Neural progenitor cell (in vitro differentiated cells): ENCODE measurements at regions not wholly inside any gene's neighbourhood (a gene's known extent, or its start where the extent isn't known, plus 50 kb on each side); places are given as distances from the start of the nearest gene placed in this dataset.

ENCODE experiments used
- EZH2 ChIP-seq: fragments of 200-600 bp; sonication (generic); IDR thresholded peaks from 2 replicates; pipeline ENCODE4 v1.6.1; 2017; ENCODE audit warnings: antibody characterized with exemption, mild to moderate bottlenecking, moderate library complexity
- EZH2phosphoT487 ChIP-seq: fragments of 200-600 bp; sonication (generic); IDR thresholded peaks from 2 replicates; pipeline ENCODE4 v1.6.1; 2017; ENCODE audit warnings: antibody characterized with exemption
- TF ChIP-seq, protein P1 (sequence below): fragments of 200-600 bp; sonication (generic); IDR thresholded peaks from 2 replicates; pipeline ENCODE4 v1.5.1; 2017; ENCODE audit warnings: antibody characterized with exemption, mild to moderate bottlenecking

GRCh38 chr2:9717886-9718451 lies 87.2 kb upstream of the YWHAQ start:
- TF ChIP-seq, protein P1, sequence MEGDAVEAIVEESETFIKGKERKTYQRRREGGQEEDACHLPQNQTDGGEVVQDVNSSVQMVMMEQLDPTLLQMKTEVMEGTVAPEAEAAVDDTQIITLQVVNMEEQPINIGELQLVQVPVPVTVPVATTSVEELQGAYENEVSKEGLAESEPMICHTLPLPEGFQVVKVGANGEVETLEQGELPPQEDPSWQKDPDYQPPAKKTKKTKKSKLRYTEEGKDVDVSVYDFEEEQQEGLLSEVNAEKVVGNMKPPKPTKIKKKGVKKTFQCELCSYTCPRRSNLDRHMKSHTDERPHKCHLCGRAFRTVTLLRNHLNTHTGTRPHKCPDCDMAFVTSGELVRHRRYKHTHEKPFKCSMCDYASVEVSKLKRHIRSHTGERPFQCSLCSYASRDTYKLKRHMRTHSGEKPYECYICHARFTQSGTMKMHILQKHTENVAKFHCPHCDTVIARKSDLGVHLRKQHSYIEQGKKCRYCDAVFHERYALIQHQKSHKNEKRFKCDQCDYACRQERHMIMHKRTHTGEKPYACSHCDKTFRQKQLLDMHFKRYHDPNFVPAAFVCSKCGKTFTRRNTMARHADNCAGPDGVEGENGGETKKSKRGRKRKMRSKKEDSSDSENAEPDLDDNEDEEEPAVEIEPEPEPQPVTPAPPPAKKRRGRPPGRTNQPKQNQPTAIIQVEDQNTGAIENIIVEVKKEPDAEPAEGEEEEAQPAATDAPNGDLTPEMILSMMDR = no peak
- TF ChIP-seq EZH2phosphoT487 (no peak), EZH2 (no peak)
